HL-60 (cell line): ENCODE measurements at regions not wholly inside any gene's neighbourhood (a gene's known extent, or its start where the extent isn't known, plus 50 kb on each side); places are given as distances from the start of the nearest gene placed in this dataset.

Source experiments
- CTCF ChIP-seq: IDR thresholded peaks from one replicate; pipeline ENCODE4 v1.5.1; 2011; ENCODE audit warnings: low read length, control low read depth, inconsistent platforms; ENCODE audit not compliant: insufficient read depth
- GABPA ChIP-seq: IDR thresholded peaks from 2 replicates; pipeline ENCODE4 v1.6.1; 2012; ENCODE audit warnings: low read depth
- POLR2AphosphoS5 ChIP-seq: IDR thresholded peaks from 2 replicates; pipeline ENCODE4 v1.6.1; 2012; ENCODE audit warnings: low read depth

- TF ChIP-seq CTCF (no peak), GABPA (no peak), POLR2AphosphoS5 (no peak)
These were observed 309.8 kb downstream of the CASP12 start for GRCh38 chr11:104588446-104588845.
